Type B pancreatic cell (in vitro differentiated cells): ENCODE measurements at regions not wholly inside any gene's neighbourhood (a gene's known extent, or its start where the extent isn't known, plus 50 kb on each side); places are given as distances from the start of the nearest gene placed in this dataset.

ENCODE experiments used
- DNase-seq: peaks from one replicate; pipeline ENCODE4 v3.0.0; 2021; ENCODE audit warnings: mixed read lengths; ENCODE audit not compliant: unreplicated experiment; ENCODE audit errors: extremely low spot score
- H3K27ac Mint-ChIP-seq: 2 replicates; pipeline ENCODE4 v1.8.0; 2021; ENCODE audit warnings: mild to moderate bottlenecking, mixed read lengths
- H3K27me3 Mint-ChIP-seq: 2 replicates; pipeline ENCODE4 v1.8.0; 2021; ENCODE audit warnings: mixed read lengths
- H3K36me3 Mint-ChIP-seq: 2 replicates; pipeline ENCODE4 v1.8.0; 2021; ENCODE audit warnings: mixed read lengths
- H3K4me1 Mint-ChIP-seq: one replicate; pipeline ENCODE4 v1.8.0; 2021; ENCODE audit warnings: mixed read lengths; ENCODE audit not compliant: unreplicated experiment
- H3K4me3 Mint-ChIP-seq: 2 replicates; pipeline ENCODE4 v1.8.0; 2021; ENCODE audit warnings: mild to moderate bottlenecking, mixed read lengths
- H3K9me3 Mint-ChIP-seq: 2 replicates; pipeline ENCODE4 v1.8.0; 2021; ENCODE audit warnings: mixed read lengths
- TF ChIP-seq, protein P1 (sequence below): fragments of 200-600 bp; sonication (generic); conservative IDR thresholded peaks from 2 replicates; pipeline ENCODE4 v1.5.0; 2021; ENCODE audit warnings: antibody characterized with exemption, mild to moderate bottlenecking

DNA sequence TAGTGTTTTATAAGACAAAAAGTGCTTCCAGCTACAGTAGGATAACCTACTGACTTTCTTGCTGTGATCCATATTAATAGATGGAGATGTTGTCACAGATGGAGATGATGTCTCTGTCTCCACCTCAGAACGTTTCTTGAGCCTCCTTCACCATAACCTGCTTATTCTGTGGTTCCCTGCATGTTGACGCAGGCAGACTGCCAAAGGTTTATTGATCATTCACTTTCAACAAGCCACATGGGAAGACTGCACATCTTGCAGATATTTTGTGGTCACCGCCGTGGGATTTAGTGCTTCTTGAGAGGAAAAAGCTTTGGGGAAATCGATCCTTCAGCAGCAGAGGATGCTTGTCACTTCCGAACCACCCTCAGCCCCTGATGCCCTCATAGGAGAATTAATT, 943.0 kb upstream of the PRKX start:
- Mint-ChIP-seq H3K27me3 (no peaks in the 10 kb centered on the region), H3K27ac (no peak overlapping the region), H3K4me1 (no peaks in the 10 kb centered on the region), H3K9me3 (peaks cover 24% of the 10 kb centered on the region), H3K36me3 (peaks cover 5% of the 10 kb centered on the region), H3K4me3 (no peak overlapping the region)
- TF ChIP-seq, protein P1, sequence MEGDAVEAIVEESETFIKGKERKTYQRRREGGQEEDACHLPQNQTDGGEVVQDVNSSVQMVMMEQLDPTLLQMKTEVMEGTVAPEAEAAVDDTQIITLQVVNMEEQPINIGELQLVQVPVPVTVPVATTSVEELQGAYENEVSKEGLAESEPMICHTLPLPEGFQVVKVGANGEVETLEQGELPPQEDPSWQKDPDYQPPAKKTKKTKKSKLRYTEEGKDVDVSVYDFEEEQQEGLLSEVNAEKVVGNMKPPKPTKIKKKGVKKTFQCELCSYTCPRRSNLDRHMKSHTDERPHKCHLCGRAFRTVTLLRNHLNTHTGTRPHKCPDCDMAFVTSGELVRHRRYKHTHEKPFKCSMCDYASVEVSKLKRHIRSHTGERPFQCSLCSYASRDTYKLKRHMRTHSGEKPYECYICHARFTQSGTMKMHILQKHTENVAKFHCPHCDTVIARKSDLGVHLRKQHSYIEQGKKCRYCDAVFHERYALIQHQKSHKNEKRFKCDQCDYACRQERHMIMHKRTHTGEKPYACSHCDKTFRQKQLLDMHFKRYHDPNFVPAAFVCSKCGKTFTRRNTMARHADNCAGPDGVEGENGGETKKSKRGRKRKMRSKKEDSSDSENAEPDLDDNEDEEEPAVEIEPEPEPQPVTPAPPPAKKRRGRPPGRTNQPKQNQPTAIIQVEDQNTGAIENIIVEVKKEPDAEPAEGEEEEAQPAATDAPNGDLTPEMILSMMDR, result no peak
- DNase-seq, result no peak

DNA sequence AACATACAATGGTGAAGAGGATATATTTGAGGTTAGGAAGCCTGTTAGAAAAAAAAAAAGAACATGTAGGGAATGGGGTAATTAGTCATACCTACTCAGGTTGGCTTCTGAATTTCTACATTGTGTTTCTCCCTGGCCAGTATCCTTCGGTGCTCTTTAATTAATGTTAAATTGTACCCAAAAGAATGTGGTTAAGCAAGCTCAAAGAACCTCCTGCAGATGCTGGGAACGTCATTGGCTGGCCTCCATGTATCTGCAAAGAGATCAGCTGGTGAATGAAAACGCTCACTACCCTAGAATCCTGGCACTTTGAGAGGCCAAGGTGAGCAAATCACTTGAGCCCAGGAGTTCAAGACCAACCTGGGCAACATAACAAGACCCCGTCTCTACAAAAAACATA, 942.3 kb upstream of the PRKX start:
- Mint-ChIP-seq H3K36me3 (peaks cover 5% of the 10 kb centered on the region), H3K9me3 (peaks cover 23% of the 10 kb centered on the region), H3K27me3 (no peaks in the 10 kb centered on the region), H3K27ac (peak overlapping the region; percentile 69), H3K4me1 (no peaks in the 10 kb centered on the region), H3K4me3 (peak overlapping the region; percentile 34)
- DNase-seq, result no peak
- TF ChIP-seq, protein P1, result no peak

DNA sequence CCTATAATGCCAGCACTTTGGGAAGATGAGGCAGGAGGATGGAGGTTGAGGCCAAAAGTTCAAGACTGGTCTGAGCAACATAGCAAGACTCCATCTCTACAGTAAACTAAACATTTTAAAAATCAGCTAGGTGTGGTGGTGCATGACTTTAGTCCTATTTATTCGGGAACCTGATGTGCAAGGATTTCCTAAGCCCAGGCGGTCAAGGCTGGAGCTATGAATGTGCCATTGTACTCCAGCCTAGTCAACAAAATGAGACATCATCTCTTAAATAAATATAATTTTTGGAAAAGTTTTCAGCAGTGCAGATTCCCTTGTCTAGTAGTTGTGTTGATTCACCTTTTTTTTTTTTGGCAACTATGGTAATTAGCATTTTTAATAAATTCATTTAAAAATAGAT, 928.7 kb upstream of the PRKX start:
- Mint-ChIP-seq H3K27me3 (no peaks in the 10 kb centered on the region), H3K4me3 (no peak overlapping the region), H3K36me3 (no peaks in the 10 kb centered on the region), H3K4me1 (no peaks in the 10 kb centered on the region), H3K27ac (no peak overlapping the region), H3K9me3 (no peaks in the 10 kb centered on the region)
- DNase-seq, result no peak
- TF ChIP-seq, protein P1, result no peak

DNA sequence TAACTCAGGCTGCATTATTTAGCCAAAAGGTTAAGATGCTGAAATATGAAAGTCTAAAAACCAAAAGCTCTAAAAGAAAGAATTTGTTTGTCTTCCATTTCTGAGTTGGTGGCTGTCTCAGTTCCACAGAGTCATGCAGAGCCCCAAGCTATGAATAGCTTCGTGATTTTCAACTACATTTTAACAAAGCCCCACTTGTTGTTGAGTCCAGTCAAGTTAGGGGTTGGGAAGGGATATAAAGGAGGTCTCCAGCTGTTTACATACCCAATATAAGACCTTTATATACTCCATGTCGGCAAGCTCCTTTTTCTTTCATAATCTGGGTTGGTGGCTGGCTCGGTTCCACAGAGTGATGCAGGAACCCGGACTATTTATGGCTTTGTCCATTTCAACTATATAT, 924.6 kb upstream of the PRKX start:
- no peaks in the 10 kb centered on the region for H3K27me3 Mint-ChIP-seq
- no peaks in the 10 kb centered on the region for H3K4me1 Mint-ChIP-seq
- DNase-seq, result no peak
- H3K36me3 Mint-ChIP-seq, result no peaks in the 10 kb centered on the region
- no peak overlapping the region for H3K27ac Mint-ChIP-seq
- no peaks in the 10 kb centered on the region for H3K9me3 Mint-ChIP-seq
- TF ChIP-seq, protein P1, result no peak
- no peak overlapping the region for H3K4me3 Mint-ChIP-seq

DNA sequence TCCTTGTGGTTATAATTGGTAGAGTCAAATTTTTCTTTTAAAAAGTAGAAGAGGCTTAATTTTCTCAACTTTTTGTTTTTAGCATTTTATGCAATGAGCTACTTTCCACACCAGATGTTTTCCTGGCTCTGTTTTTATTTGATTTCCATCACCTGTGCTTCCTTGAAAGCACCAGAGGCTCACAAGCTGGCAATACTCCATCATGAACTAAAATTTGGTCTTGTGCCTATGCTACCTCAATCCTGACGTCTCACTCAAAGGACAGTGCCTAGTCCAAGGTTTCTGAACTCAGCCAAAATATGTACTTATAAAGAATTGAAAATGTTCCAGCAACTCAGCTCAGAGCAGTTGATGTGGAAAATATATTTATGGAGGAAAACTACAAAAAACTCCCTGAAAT, 914.0 kb upstream of the PRKX start:
- Mint-ChIP-seq H3K4me1 (peaks cover 5% of the 10 kb centered on the region), H3K4me3 (no peak overlapping the region), H3K9me3 (no peaks in the 10 kb centered on the region), H3K36me3 (peaks cover 3% of the 10 kb centered on the region), H3K27ac (no peak overlapping the region), H3K27me3 (no peaks in the 10 kb centered on the region)
- TF ChIP-seq, protein P1, result no peak
- DNase-seq, result no peak
